ENCODE measurements at regions not wholly inside any gene's neighbourhood (a gene's known extent, or its start where the extent isn't known, plus 50 kb on each side); places are given as distances from the start of the nearest gene placed in this dataset.
A peak's percentile ranks its signal among the peaks of the same experiment; 100 is the strongest.
"Not testable (repeated sequence)": the region's sequence is repeated elsewhere in the genome, so short reads cannot be mapped to it uniquely, and the experiment has no call there.

GRCh38 chr13:83755210-83755609 lies 127.1 kb downstream of the SLITRK1 start:
- H3K4me3 ChIP-seq; H3K36me3 ChIP-seq; H3K27me3 ChIP-seq; H3K27ac ChIP-seq; DNase-seq; H3K9me3 ChIP-seq (replicated peaks): not testable (repeated sequence)
- peaks cover 11% of the 10 kb centered on the region for H3K4me1 ChIP-seq

- peaks cover 5% of the 10 kb centered on the region; the same call in 1 of the 2 replicates for H3K9me3 ChIP-seq (replicated peaks)
- peaks cover 11% of the 10 kb centered on the region for H3K4me1 ChIP-seq
- no peak overlapping the region for H3K27ac ChIP-seq
- H3K27me3 ChIP-seq: no peaks in the 10 kb centered on the region
- no peaks in the 10 kb centered on the region for H3K36me3 ChIP-seq
- H3K4me3 ChIP-seq: no peak overlapping the region
- DNase-seq: no peak
Observed at GRCh38 chr13:83753912-83754624, 128.2 kb downstream of the SLITRK1 start.

- Histone ChIP-seq H3K27ac (peak overlapping the region; percentile 22), H3K4me1 (peaks cover 11% of the 10 kb centered on the region), H3K9me3 (replicated peaks) (peaks cover 5% of the 10 kb centered on the region; the same call in 1 of the 2 replicates), H3K36me3 (no peaks in the 10 kb centered on the region), H3K27me3 (no peaks in the 10 kb centered on the region), H3K4me3 (no peak overlapping the region)
- DNase-seq: no peak
Observed at GRCh38 chr13:83752141-83752540, 130.1 kb downstream of the SLITRK1 start.

DNA sequence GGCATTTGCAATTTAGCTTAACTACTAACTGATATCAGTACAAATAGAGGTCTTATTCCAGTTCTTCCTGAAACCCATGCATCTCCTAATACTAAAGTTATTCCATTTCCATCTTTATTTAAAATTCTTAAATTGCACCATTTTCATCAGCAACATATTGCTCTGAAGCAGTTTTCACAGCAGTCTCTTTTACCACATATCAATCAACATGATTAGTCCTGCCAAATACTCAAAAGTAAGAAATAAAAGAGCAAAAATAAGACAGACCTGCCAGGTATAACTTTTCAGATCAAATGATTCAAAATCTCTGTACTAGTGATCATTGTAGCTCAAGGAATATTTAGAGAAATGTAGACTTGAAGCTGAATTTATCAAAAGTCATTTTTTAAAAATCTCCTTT lies 141.7 kb downstream of the SLITRK1 start:
- H3K4me3 ChIP-seq: no peak overlapping the region
- H3K36me3 ChIP-seq: no peaks in the 10 kb centered on the region
- no peaks in the 10 kb centered on the region for H3K4me1 ChIP-seq
- no peak overlapping the region for H3K27ac ChIP-seq
- DNase-seq: no peak
- no peaks in the 10 kb centered on the region for H3K9me3 ChIP-seq (replicated peaks)
- no peaks in the 10 kb centered on the region for H3K27me3 ChIP-seq

DNA sequence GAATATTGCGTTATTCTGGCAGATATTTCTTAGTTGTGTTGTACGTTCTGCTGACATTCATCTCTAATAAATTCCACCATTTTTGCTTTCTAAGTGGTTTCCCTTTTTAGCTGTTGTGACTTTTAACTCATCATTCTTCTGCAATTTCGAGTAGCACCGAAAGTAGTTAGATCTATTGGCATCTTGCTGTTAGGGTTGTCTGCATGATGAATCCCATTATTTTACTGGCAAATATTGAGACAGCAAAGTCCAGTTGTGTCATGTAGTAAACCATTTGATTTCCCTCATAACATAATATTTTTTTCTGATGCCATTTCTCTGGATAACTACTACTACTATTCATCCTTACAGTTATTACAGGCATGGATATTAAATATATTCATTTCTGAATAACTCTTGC lies 143.9 kb downstream of the SLITRK1 start:
- no peaks in the 10 kb centered on the region for H3K36me3 ChIP-seq
- H3K4me3 ChIP-seq: no peak overlapping the region
- H3K4me1 ChIP-seq: no peaks in the 10 kb centered on the region
- no peak for DNase-seq
- no peaks in the 10 kb centered on the region for H3K9me3 ChIP-seq (replicated peaks)
- H3K27ac ChIP-seq: no peak overlapping the region
- H3K27me3 ChIP-seq: no peaks in the 10 kb centered on the region

- no peaks in the 10 kb centered on the region for H3K4me1 ChIP-seq
- no peaks in the 10 kb centered on the region for H3K36me3 ChIP-seq
- no peak overlapping the region for H3K27ac ChIP-seq
- H3K27me3 ChIP-seq: no peaks in the 10 kb centered on the region
- no peak for DNase-seq
- H3K4me3 ChIP-seq: no peak overlapping the region
- H3K9me3 ChIP-seq (replicated peaks): no peaks in the 10 kb centered on the region
Observed at GRCh38 chr13:83733293-83733692, 149.0 kb downstream of the SLITRK1 start.

GRCh38 chr13:83732755-83733154 lies 149.5 kb downstream of the SLITRK1 start:
- no peaks in the 10 kb centered on the region for H3K27me3 ChIP-seq
- H3K9me3 ChIP-seq (replicated peaks): no peaks in the 10 kb centered on the region
- no peaks in the 10 kb centered on the region for H3K4me1 ChIP-seq
- no peak overlapping the region for H3K27ac ChIP-seq
- no peak for DNase-seq
- H3K4me3 ChIP-seq: no peak overlapping the region
- no peaks in the 10 kb centered on the region for H3K36me3 ChIP-seq

DNA sequence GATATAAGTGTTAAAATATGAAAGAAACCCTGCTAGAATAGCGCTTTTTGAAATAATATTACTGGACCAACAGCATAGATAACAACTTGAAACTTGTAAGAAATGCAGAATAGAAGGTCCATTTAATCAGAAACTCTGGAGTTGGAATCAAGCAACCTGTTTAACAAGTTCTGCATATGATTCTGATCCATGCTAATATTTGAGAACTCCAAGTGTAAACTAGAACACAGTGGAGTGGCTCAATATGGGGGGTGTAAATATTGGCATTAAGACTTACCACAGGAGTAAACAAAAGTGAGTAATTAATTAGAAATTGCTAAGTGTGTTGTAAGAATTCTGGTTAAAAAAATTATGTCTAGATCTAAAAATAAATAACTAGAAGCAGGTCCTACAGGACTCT lies 151.2 kb downstream of the SLITRK1 start:
- H3K27ac ChIP-seq: no peak overlapping the region
- no peaks in the 10 kb centered on the region for H3K4me1 ChIP-seq
- no peaks in the 10 kb centered on the region for H3K9me3 ChIP-seq (replicated peaks)
- H3K4me3 ChIP-seq: no peak overlapping the region
- DNase-seq: no peak
- H3K36me3 ChIP-seq: no peaks in the 10 kb centered on the region
- H3K27me3 ChIP-seq: no peaks in the 10 kb centered on the region

GRCh38 chr13:83730674-83731073 lies 151.6 kb downstream of the SLITRK1 start:
- Histone ChIP-seq H3K9me3 (replicated peaks) (no peaks in the 10 kb centered on the region), H3K27me3 (no peaks in the 10 kb centered on the region), H3K4me3 (no peak overlapping the region), H3K27ac (no peak overlapping the region), H3K4me1 (no peaks in the 10 kb centered on the region), H3K36me3 (no peaks in the 10 kb centered on the region)
- DNase-seq: no peak

- no peak for DNase-seq
- no peaks in the 10 kb centered on the region for H3K27me3 ChIP-seq
- H3K4me1 ChIP-seq: no peaks in the 10 kb centered on the region
- no peaks in the 10 kb centered on the region for H3K36me3 ChIP-seq
- H3K4me3 ChIP-seq: no peak overlapping the region
- no peaks in the 10 kb centered on the region for H3K9me3 ChIP-seq (replicated peaks)
- no peak overlapping the region for H3K27ac ChIP-seq
Observed at GRCh38 chr13:83722443-83722842, 159.8 kb downstream of the SLITRK1 start.

GRCh38 chr13:83716121-83716520 lies 166.2 kb downstream of the SLITRK1 start:
- DNase-seq: no peak
- Histone ChIP-seq H3K36me3 (no peaks in the 10 kb centered on the region), H3K4me3 (no peak overlapping the region), H3K4me1 (no peaks in the 10 kb centered on the region), H3K9me3 (replicated peaks) (no peaks in the 10 kb centered on the region), H3K27me3 (no peaks in the 10 kb centered on the region), H3K27ac (no peak overlapping the region)

- no peak for DNase-seq
- H3K27ac ChIP-seq: no peak overlapping the region
Observed at GRCh38 chr13:83714236-83714635, 168.0 kb downstream of the SLITRK1 start.

DNA sequence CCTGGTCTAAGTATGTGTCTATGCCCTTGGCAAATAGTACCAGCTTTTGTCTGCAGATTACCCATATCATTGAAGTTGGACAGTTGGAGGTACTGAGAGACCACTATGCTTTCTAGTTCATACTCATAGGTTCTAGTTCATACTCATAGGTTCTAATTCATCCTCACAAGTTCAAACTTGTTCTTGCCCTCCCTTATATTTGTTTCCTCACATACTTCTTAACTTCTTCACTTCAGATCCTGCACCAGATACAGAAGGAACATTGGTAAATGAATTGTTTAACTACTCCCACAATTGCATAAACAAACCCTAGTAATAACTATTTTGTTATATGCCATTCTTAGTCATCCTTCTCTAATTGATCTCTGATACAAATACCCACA lies 172.2 kb downstream of the SLITRK1 start:
- Histone ChIP-seq H3K9me3 (replicated peaks) (no peaks in the 10 kb centered on the region), H3K27me3 (no peaks in the 10 kb centered on the region), H3K4me1 (no peaks in the 10 kb centered on the region), H3K36me3 (no peaks in the 10 kb centered on the region), H3K4me3 (no peak overlapping the region), H3K27ac (no peak overlapping the region)
- no peak for DNase-seq

More at GRCh38 chr13:83714236-83714635, 168.0 kb downstream of the SLITRK1 start:
- Histone ChIP-seq H3K27me3 (no peaks in the 10 kb centered on the region), H3K4me1 (no peaks in the 10 kb centered on the region), H3K9me3 (replicated peaks) (no peaks in the 10 kb centered on the region), H3K36me3 (no peaks in the 10 kb centered on the region), H3K4me3 (no peak overlapping the region)

GRCh38 chr13:83709426-83710132 lies 172.7 kb downstream of the SLITRK1 start:
- Histone ChIP-seq H3K9me3 (replicated peaks) (no peaks in the 10 kb centered on the region), H3K36me3 (no peaks in the 10 kb centered on the region), H3K4me1 (no peaks in the 10 kb centered on the region), H3K27me3 (no peaks in the 10 kb centered on the region), H3K4me3 (no peak overlapping the region), H3K27ac (no peak overlapping the region)
- no peak for DNase-seq

DNA sequence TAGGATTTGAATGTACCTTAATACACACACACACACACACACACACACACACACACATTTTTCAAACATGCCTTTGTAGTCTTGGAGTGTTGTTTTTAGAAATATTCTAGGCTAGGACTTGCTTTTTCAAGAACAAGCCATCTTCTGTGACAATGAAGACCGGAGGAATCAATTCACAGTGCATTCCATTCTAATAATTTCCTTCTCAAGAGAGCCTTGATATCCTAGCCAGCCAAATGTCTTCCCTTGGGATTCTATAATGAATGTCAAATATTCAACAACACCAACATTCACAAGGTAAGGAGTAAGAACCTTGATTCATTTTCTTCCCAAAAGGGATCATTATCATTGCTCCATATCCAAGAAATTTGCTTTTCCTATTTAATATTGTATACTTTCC lies 180.3 kb downstream of the SLITRK1 start:
- H3K4me1 ChIP-seq: no peaks in the 10 kb centered on the region
- no peak overlapping the region for H3K4me3 ChIP-seq
- H3K9me3 ChIP-seq (replicated peaks): no peaks in the 10 kb centered on the region
- no peaks in the 10 kb centered on the region for H3K36me3 ChIP-seq
- no peaks in the 10 kb centered on the region for H3K27me3 ChIP-seq
- DNase-seq: no peak
- H3K27ac ChIP-seq: no peak overlapping the region

DNA sequence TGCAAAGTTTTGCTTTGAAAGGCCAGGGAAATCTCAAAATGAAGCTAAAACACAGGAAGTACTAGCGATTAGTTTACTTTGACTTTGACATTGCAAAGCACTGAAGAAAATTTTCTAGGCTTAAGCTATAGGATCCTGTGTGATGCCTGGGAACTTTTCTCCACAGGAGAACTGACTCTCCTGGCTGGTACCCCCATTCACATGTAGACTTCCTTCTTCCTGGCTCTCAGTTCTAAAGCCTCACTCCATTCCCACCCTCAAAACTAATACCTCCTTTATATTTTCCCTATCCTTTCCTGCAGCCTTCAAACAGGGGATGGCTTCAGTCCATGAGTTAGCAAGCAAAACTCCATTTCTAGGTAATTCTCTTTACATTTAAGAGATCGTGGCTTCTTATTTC lies 189.5 kb downstream of the SLITRK1 start:
- Histone ChIP-seq H3K4me1 (no peaks in the 10 kb centered on the region), H3K36me3 (no peaks in the 10 kb centered on the region), H3K27me3 (no peaks in the 10 kb centered on the region), H3K4me3 (no peak overlapping the region), H3K27ac (no peak overlapping the region), H3K9me3 (replicated peaks) (no peaks in the 10 kb centered on the region)
- no peak for DNase-seq
